ENCODE measurements at regions not wholly inside any gene's neighbourhood (a gene's known extent, or its start where the extent isn't known, plus 50 kb on each side); places are given as distances from the start of the nearest gene placed in this dataset.

GRCh38 chr3:64445109-64445943 lies 220.1 kb upstream of the PRICKLE2 start:
- TF ChIP-seq EZH2 (IDR thresholded peaks at IDR 0.05) (no peak), ZNF274 (IDR thresholded peaks at IDR 0.05; ENCODE audit: low read depth, low read length) (no peak), CTCF (IDR thresholded peaks at IDR 0.05 in 2 of 3, conservative IDR thresholded peaks at IDR 0.05 in 1 of 3; ENCODE audit: borderline replicate concordance in 1 of 3, insufficient read depth in 1 of 3, low read depth in 2 of 3, low read length in 2 of 3) (no peak), POLR2A (IDR thresholded peaks at IDR 0.05; ENCODE audit: borderline replicate concordance, extremely low read depth, insufficient read depth, insufficient read length) (no peak), RAD21 (IDR thresholded peaks at IDR 0.05; ENCODE audit: low read depth) (no peak), ZBTB33 (IDR thresholded peaks at IDR 0.05; ENCODE audit: extremely low read depth, insufficient replicate concordance, low read length) (no peak), JUND (IDR thresholded peaks at IDR 0.05) (no peak), SIN3A (IDR thresholded peaks at IDR 0.05; ENCODE audit: low read depth) (no peak), REST (IDR thresholded peaks at IDR 0.05; ENCODE audit: low read depth) (no peak), YY1 (IDR thresholded peaks at IDR 0.05; ENCODE audit: extremely low read depth, insufficient replicate concordance, low read depth, low read length) (no peak), CEBPB (IDR thresholded peaks at IDR 0.05; ENCODE audit: low read depth) (no peak)
